Renal cortical epithelial cell (primary cell): ENCODE measurements at regions not wholly inside any gene's neighbourhood (a gene's known extent, or its start where the extent isn't known, plus 50 kb on each side); places are given as distances from the start of the nearest gene placed in this dataset.

ENCODE experiments used
- DNase-seq: peaks from one replicate; pipeline ENCODE4 v3.0.0-alpha.2; 2011; ENCODE audit warnings: low read depth

DNA sequence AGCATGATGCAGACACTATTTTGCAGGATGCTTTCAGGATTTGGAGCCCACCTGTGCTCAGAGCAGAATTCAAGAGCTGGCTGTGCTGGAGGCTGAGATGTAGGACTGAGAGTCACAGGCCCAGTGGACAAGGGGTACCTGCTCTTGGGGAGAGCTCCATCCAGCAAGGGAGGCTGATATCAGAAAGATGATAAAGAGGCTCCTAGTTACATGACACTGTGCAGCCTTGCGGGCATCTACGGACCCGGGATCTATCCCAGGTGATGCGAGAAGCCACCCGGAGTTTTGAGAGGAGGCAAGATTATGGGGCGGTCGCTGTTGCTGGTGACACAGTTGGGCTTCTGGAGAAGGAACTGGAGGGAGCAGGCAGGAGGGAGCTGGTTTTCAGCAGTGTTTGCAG, 579.0 kb downstream of the TBC1D22A start:
- no peak for DNase-seq

DNA sequence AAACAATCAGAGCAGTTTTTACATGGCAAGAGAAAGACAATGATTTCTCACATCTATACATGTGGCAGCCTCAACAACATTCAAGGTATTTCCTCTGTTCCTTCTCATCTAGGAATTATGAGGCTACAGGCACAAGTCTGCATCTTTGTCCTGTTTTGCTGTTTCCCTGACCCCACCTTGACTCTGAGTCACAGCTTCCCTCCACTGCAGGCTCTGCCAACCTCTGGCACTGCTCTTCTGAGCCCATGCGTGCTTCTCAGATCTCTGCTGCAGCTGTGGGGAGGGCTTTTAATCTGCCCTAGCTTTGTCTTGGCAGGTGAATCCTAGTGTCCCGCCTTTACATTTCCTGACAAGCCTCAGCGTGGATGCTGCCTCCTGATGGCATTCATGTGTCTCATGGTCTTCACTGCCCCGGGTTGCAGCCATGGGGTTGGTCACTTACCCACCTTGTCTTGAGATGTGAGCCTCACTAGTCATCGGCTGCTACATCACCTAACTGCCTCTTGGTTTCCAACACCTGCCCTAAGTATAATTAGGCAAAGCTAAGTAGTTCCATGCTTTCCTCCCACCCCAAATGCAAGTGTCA, 578.5 kb downstream of the TBC1D22A start:
- DNase-seq, result no peak

DNA sequence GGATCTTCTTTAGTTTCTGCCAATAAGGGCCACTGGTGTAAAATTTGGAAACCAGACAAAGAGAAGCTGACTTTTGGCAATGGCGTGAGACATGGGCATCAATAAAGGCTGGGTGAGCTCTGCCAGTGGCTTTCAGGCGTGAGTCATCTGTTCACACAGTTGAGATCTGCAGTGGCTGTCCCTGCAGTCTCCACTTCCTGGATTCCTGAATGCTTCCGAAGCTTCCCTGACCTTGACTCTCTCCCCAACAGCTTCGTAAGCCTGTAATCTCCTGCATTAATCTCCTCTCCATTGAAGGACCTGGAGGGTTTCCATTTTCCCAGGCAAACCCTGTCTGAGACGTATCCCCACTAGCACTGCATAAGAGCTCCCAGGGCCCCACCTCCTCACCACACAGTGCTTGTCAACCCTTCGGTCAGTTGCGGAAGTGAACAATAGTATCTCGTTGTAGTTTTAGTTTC, 574.7 kb downstream of the TBC1D22A start:
- peak; percentile 2 for DNase-seq

GRCh38 chr22:47335958-47336357, 573.5 kb downstream of the TBC1D22A start:
- DNase-seq, result no peak

DNA sequence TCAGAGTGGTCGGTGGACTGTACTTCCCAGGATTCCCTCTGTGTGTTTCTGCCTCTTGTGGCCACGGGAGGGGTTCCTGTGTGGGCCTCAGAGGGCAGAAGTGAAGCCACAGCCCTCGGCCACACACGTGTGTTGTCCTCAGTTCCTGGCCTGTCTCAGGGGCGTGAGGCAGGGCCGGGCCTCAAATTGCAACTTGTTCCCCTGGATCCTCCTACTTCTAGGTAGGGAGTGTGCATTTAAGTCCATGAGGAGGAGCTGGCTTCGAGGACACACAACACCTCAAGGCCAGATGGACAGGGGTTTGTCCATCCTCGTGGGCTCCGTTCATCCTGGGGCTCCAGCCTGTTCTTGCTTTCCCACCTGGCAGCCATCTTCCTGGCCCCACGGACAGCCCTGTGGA, 573.0 kb downstream of the TBC1D22A start:
- DNase-seq, result no peak

DNA sequence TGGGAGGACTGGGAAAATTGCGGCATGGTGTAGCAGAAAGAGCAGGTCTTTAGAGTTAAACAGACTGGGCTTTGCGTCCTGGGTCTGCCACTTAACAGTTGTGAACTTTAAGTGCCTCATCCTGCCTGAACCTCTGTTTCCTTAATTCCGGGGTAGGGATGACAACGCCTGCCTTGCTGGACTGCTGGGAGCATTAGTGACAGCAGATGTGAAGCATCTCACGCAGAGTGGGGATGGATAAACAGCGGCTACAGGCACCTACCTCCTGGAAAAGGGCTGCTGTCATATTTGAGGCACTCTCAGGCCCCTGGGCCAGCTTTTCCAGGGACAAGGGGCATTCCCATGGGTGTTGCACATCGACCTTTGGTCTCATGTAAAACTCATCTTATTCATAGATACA, 572.2 kb downstream of the TBC1D22A start:
- no peak for DNase-seq

GRCh38 chr22:47333625-47334024, 571.2 kb downstream of the TBC1D22A start:
- peak; percentile 28 for DNase-seq

- no peak for DNase-seq
These were observed 570.0 kb downstream of the TBC1D22A start for GRCh38 chr22:47332246-47332980.

DNA sequence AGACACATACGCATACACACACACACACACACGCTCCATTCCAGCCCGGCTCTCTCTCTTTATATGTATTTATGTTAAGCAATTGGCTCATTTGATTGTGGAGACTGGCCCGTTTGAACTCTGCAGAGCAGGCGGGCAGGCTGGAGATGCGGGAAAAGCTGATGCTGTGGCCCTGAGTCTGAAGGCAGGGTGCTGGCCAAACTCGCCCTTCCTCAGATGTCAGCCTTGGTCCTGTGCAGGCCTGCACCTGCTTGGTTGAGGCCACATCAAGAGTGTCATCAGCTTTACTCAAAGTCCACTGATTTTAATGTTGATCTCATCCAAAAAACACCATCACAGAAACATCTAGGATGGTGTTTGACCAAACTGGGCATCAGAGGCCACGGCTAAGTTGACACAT, 569.3 kb downstream of the TBC1D22A start:
- no peak for DNase-seq

DNA sequence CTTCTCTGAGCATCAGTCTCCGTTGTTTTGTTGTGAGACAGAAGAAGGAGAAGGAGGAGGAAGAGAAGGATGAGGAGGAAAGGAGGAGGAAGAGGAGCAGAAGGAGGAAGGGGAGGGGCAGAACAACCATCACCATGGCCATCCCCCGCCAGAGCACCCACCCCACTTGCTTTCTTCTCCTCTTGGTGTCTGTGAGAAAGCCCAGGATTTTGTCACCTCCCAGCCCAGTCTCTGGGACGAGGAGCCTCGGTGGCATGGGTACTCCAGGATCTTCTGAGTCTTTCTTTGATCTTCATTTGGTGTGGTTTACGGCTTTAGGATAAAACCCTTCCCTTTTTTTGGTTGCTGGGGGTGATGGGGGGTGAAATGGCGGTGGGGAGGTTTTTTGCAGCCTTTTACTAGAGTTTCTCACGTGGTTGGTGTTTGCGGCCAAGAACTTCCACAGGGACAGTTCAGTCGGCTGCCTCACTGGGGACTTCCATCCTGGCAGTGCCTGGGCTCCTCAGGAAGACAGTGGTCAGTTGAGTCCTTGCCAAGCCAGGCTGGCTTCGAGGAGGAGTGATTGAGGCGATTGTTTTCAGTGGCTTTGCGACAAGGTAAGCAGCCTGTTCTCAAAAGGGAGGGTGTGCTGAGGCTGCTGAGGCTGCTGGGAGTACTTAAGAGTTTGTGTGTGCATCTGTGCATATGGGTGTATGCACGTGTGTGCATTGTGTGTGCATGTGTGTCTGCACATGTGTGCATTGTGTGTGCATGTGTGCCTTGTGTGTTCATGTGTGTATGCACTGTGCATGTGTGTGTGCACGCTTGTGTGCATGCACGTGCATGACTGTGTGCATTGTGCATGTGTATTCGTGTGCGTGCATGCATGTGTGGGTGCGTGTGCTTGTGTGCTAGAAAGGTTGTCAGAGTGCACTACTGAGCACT, 567.5 kb downstream of the TBC1D22A start:
- no peak for DNase-seq

DNA sequence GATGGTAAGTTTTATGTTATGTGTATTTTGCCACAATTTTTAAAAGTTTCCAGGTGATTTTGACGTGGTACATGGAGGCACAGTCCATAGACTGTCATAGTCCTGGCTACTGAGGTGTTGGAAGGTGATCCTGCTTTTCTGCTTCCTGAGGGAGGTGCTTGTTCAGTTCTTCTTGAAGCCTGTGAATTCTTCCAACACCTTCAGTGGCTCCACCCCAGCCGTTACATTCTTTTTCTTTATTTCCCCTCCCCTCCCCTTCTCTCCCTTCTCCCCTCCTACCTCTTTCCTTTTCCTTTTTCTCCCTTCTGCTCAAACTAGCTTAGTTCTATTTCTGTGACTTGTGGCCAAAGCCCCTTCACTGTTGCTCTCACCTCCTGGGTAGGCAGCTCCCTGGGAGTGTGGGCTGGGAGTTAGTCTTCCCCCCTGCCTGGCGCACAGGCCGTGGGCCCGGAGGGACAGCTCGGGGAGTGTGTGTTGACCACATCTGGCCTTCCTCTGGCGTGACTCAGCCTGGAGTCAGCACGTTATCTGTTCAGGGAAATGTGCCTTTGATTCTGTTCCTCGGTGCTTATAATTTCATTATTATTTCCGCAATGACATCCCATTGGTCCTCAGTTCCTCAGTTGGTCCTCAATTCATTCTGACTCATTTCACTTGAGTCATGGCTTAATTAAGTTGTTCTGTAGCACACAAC, 566.2 kb downstream of the TBC1D22A start:
- peak; percentile 77 for DNase-seq

GRCh38 chr22:47327241-47327640, 564.8 kb downstream of the TBC1D22A start:
- no peak for DNase-seq

DNA sequence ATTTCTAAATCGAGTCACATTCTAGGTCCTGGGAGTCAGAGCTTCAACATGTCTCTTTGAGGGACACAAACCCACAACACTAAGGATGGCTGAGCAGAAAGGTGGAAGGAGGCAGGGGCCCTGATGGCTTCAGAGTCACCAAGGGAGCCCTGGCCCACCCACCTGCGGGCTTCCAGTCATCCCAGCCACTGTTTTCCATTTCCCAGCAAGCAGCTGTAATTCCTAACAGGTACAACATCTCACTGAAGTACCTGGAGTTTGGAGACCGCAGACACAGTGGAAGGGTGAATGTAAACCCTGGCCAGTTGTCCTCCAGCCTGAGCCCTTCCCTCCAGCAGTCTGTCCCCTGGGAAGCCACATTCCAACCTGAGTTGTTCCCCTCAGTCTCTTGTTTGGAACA, 562.8 kb downstream of the TBC1D22A start:
- no peak for DNase-seq

- no peak for DNase-seq
These were observed 562.1 kb downstream of the TBC1D22A start for GRCh38 chr22:47324435-47324990.

DNA sequence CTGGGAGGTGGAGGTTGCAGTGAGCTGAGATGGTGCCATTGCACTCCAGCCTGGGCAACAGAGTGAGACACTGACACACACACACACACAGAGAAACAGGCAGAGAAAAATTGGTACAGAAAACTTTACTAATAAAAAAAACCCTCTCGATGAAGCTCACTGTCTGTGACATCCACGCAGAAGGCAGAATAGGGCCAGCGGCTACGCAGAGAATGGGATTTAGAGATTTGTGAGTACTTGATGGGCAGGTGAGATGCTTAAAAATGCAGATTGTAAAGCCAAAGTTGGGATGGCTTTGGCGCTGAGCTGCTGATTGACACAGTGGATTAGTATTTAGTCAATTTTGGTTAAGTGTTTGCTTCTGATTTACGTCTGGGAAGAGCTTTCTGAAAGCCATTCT, 561.1 kb downstream of the TBC1D22A start:
- DNase-seq, result no peak

DNA sequence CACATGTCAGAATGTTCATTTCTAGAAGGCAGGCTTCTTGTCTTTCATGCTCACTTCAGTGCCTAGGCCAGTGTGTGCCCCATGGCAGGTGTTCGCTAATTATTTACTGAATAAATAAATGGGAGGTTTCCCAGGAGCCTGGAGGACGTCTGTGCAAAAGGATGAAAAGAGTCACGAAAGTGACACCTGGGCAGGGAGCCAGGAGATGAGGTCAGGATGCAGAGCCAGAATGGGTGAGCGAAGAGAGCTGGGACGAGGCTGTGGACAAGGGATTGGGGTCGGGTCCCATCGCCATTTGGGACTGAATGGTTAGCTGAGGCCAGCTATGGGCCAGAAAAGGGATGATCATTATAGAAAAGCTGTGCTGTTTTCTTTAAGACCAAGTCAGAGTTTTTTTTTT, 560.4 kb downstream of the TBC1D22A start:
- no peak for DNase-seq

GRCh38 chr22:47320560-47320959, 558.1 kb downstream of the TBC1D22A start:
- DNase-seq, result no peak

DNA sequence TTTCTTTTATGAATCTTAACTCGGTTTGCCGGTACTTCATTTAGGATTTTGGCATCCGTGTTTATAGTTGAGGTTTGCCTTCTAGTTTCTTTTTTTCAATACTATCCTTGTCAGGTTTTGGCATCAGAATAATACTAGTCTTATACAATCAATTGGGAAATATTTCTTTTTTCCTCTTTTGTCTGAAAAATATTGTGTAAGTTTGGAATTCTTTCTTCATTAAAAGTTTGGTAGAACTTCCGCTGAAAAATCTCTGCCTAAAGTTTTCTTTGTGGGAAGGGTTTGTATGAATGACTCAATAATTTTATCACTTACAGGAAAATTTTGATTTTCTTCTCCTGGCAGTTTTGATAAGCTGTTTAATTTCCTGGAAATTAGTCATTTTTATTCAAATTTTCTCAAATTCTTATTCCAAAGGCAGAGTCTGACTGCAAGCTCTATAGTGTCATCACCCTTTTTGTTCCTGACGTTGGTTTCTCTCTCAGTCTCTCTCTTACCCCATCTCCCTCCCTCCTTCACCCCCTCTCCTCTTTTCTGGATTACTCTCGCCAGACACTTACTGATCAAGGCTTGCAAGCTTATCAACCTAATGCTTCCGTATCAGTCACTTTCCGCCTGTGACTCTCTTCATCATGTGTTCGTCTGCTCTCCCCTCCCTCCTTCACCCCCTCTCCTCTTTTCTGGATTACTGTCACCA, 555.7 kb downstream of the TBC1D22A start:
- no peak for DNase-seq

- DNase-seq, result no peak
These were observed 553.5 kb downstream of the TBC1D22A start for GRCh38 chr22:47315862-47316419.

- peak; percentile 74 for DNase-seq
These were observed 548.2 kb downstream of the TBC1D22A start for GRCh38 chr22:47310601-47311000.

DNA sequence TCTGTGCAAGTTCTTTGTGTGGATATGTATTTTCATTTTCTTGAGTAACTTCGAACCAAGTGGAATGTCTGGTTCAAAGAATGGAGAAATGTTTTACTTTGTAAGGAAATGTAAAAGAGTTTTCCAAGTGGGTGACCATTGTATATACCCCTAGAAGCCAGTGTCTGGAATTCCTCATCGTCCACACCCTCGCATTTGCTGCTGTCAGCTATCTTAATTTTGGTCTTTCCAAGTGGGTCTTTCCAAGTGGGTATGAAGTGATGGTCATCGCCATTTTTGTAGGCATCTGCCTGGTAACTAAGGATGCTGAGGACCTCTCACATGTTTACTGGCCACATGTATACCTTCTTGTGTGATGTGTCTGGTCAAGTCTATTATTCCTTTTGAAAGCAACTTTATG, 547.5 kb downstream of the TBC1D22A start:
- no peak for DNase-seq
